ENCODE measurements at regions not wholly inside any gene's neighbourhood (a gene's known extent, or its start where the extent isn't known, plus 50 kb on each side); places are given as distances from the start of the nearest gene placed in this dataset.

- WGBS, 2 experiments (ENCODE audit: insufficient coverage in 2 of 2): no CpG with 5 or more reads among the region's 2 CpGs
Observed at GRCh38 chr17:54841656-54842055, 59.0 kb upstream of the TOM1L1 start.

GRCh38 chr17:54844233-54844632 is 56.4 kb upstream of the TOM1L1 start:
- WGBS, 2 experiments (ENCODE audit: insufficient coverage in 2 of 2): 96 to 100% methylated on average over 4 to 5 of the region's 5 CpGs
- no peaks in the 10 kb centered on the region for H3K9me3 ChIP-seq (ENCODE audit: control insufficient read depth, low read length)
- H3K4me1 ChIP-seq (ENCODE audit: control insufficient read depth, insufficient read depth, low read length, poor library complexity, severe bottlenecking): no peaks in the 10 kb centered on the region
- no peak overlapping the region for H3K27ac ChIP-seq (ENCODE audit: low read depth, low read length, severe bottlenecking)
- H3K36me3 ChIP-seq (ENCODE audit: control insufficient read depth, insufficient read depth, low read length): no peaks in the 10 kb centered on the region
- no peak overlapping the region for H3K4me3 ChIP-seq (ENCODE audit: extremely low read depth, insufficient read depth, low read length, poor library complexity, severe bottlenecking)

More at GRCh38 chr17:54841656-54842055, 59.0 kb upstream of the TOM1L1 start:
- no peak overlapping the region for H3K4me3 ChIP-seq (ENCODE audit: extremely low read depth, insufficient read depth, low read length, poor library complexity, severe bottlenecking)
- H3K4me1 ChIP-seq (ENCODE audit: control insufficient read depth, insufficient read depth, low read length, poor library complexity, severe bottlenecking): no peaks in the 10 kb centered on the region
- no peak overlapping the region for H3K27ac ChIP-seq (ENCODE audit: low read depth, low read length, severe bottlenecking)
- no peaks in the 10 kb centered on the region for H3K36me3 ChIP-seq (ENCODE audit: control insufficient read depth, insufficient read depth, low read length)
- H3K9me3 ChIP-seq (ENCODE audit: control insufficient read depth, low read length): no peaks in the 10 kb centered on the region

GRCh38 chr17:54848368-54848987 is 52.2 kb upstream of the TOM1L1 start:
- Histone ChIP-seq H3K4me3 (ENCODE audit: extremely low read depth, insufficient read depth, low read length, poor library complexity, severe bottlenecking) (no peak overlapping the region), H3K27ac (ENCODE audit: low read depth, low read length, severe bottlenecking) (no peak overlapping the region)
- 89 to 100% methylated on average over 1 to 2 of the region's 2 CpGs for WGBS, 2 experiments (ENCODE audit: insufficient coverage in 2 of 2)

GRCh38 chr17:54849660-54850059 is 51.0 kb upstream of the TOM1L1 start:
- no peaks in the 10 kb centered on the region for H3K4me1 ChIP-seq (ENCODE audit: control insufficient read depth, insufficient read depth, low read length, poor library complexity, severe bottlenecking)
- 77 to 93% methylated on average over 4 of the region's 6 CpGs for WGBS, 2 experiments (ENCODE audit: insufficient coverage in 2 of 2)
- H3K4me3 ChIP-seq (ENCODE audit: extremely low read depth, insufficient read depth, low read length, poor library complexity, severe bottlenecking): no peak overlapping the region
- no peaks in the 10 kb centered on the region for H3K36me3 ChIP-seq (ENCODE audit: control insufficient read depth, insufficient read depth, low read length)
- H3K27ac ChIP-seq (ENCODE audit: low read depth, low read length, severe bottlenecking): no peak overlapping the region
- H3K9me3 ChIP-seq (ENCODE audit: control insufficient read depth, low read length): no peaks in the 10 kb centered on the region

More at GRCh38 chr17:54848368-54848987, 52.2 kb upstream of the TOM1L1 start:
- Histone ChIP-seq H3K4me1 (ENCODE audit: control insufficient read depth, insufficient read depth, low read length, poor library complexity, severe bottlenecking) (no peaks in the 10 kb centered on the region), H3K36me3 (ENCODE audit: control insufficient read depth, insufficient read depth, low read length) (no peaks in the 10 kb centered on the region), H3K9me3 (ENCODE audit: control insufficient read depth, low read length) (no peaks in the 10 kb centered on the region)

Data from mesodermal cell (in vitro differentiated cells).